Stomach (tissue), 8 donors: ENCODE measurements at regions not wholly inside any gene's neighbourhood (a gene's known extent, or its start where the extent isn't known, plus 50 kb on each side); places are given as distances from the start of the nearest gene placed in this dataset.

ENCODE experiments used
- DNase-seq, 2 donors: peaks; one replicate each; pipeline versions ENCODE4 v3.0.0 to v3.0.0-alpha.2; 2013 to 2019
- H3K27ac ChIP-seq, 5 donors: fragments of 200-600 bp in 4 of 5; sonication (generic) in 4 of 5; one replicate each; pipeline ENCODE4 v1.5.1; 2013 to 2019; ENCODE audit warnings: mild to moderate bottlenecking in 1 of 5, moderate library complexity in 1 of 5
- H3K27me3 ChIP-seq, 3 donors: fragments of 200-600 bp; sonication (generic); one replicate each; pipeline ENCODE4 v1.5.1; 2017 to 2019; ENCODE audit warnings: mixed run types in 1 of 3
- H3K36me3 ChIP-seq, 4 donors: fragments of 200-600 bp; sonication (generic); 1 replicate in 3 of 4; 2 replicates in 1 of 4; pipeline ENCODE4 v1.5.1; 2016 to 2019
- H3K4me1 ChIP-seq, 4 donors: fragments of 200-600 bp; sonication (generic); one replicate each; pipeline ENCODE4 v1.5.1; 2016 to 2019
- H3K4me3 ChIP-seq, 4 donors: fragments of 200-600 bp; sonication (generic) in 3 of 4; one replicate each; pipeline ENCODE4 v1.5.1; 2016 to 2019; ENCODE audit warnings: mild to moderate bottlenecking in 1 of 4
- H3K9me3 ChIP-seq, 4 donors: fragments of 200-600 bp; sonication (generic); one replicate each; pipeline ENCODE4 v1.5.1; 2016 to 2019
- CTCF ChIP-seq, 7 experiments: fragments of 450-650 bp in 4 of 7; fragments of 200-600 bp in 3 of 7; sonication (generic) in 3 of 7; IDR thresholded peaks; one replicate each; pipeline ENCODE4 v1.5.1; 2016 to 2019; ENCODE audit warnings: antibody characterized with exemption in 7 of 7, control low read depth in 2 of 7, mild to moderate bottlenecking in 1 of 7
- EP300 ChIP-seq: sonication (generic); formaldehyde crosslinking; IDR thresholded peaks from one replicate; pipeline ENCODE4 v1.6.1; 2017; ENCODE audit warnings: antibody characterized with exemption
- POLR2A ChIP-seq, 4 donors: fragments of 450-650 bp; IDR thresholded peaks; one replicate each; pipeline ENCODE4 v1.6.1; 2016; ENCODE audit warnings: antibody characterized with exemption in 4 of 4, control low read depth in 2 of 4, mild to moderate bottlenecking in 1 of 4, moderate library complexity in 1 of 4
- POLR2AphosphoS5 ChIP-seq, 3 donors: sonication (generic); formaldehyde crosslinking; IDR thresholded peaks; one replicate each; pipeline ENCODE4 v1.6.1; 2016; ENCODE audit warnings: antibody characterized with exemption in 3 of 3
- WGBS, 5 donors: extraction: QIAGEN DNeasy Blood & Tissue Kit in 3 of 5; methylation state at CpG; one replicate each; pipeline versions ENCODE4 v1.1.5 to v1.1.7; 2013 to 2018; 5-methylcytosine and 5-hydroxymethylcytosine counted together
- intact Hi-C: fragments of 100-400 bp; cut with DNase I; formaldehyde crosslinking; loops from one replicate; pipeline ENCODE4 v1.15.1; 2023; ENCODE audit warnings: low total_unique reads
- donor health status: healthy with polysubstance abuse.
- donor health status: Bipolar disorder and iron deficiency.
- donor health status: healthy.

GRCh38 chr18:62452280-62452831 is 70.5 kb upstream of the ZCCHC2 start:
- DNase-seq = no peak
- Histone ChIP-seq H3K4me1 (peaks cover 9 to 18% (median 11%) of the 10 kb centered on the region in 4 donors), H3K27me3 (peaks cover 0 to 7% (median 0%) of the 10 kb centered on the region in 3 donors), H3K9me3 (no peaks in the 10 kb centered on the region), H3K4me3 (no peak overlapping the region), H3K36me3 (no peaks in the 10 kb centered on the region), H3K27ac (no peak overlapping the region)
- intact Hi-C loops = loop anchor here (5.0 kb wide), 1 partner anchor 50 kb away; no protein-coding TSS in a partner anchor
- TF ChIP-seq POLR2AphosphoS5 (IDR thresholded peaks at IDR 0.05) = no peak
- TF ChIP-seq CTCF (IDR thresholded peaks at IDR 0.05) = no peak
- no peak for TF ChIP-seq POLR2A (IDR thresholded peaks at IDR 0.05)
- TF ChIP-seq EP300 = no peak
- 49 to 79% (median 71%) methylated on average over 5 of the region's 5 CpGs for WGBS, 5 donors

- 86 to 97% (median 91%) methylated on average over 3 of the region's 3 CpGs for WGBS, 5 donors
Measured at GRCh38 chr18:62453864-62454263, 69.0 kb upstream of the ZCCHC2 start.

GRCh38 chr18:62454527-62454926 is 68.3 kb upstream of the ZCCHC2 start:
- Histone ChIP-seq H3K4me3 (no peak overlapping the region), H3K4me1 (peaks cover 9 to 18% (median 11%) of the 10 kb centered on the region in 4 donors), H3K36me3 (no peaks in the 10 kb centered on the region), H3K27me3 (peaks cover 0 to 7% (median 0%) of the 10 kb centered on the region in 3 donors), H3K9me3 (no peaks in the 10 kb centered on the region), H3K27ac (no peak overlapping the region)
- TF ChIP-seq POLR2AphosphoS5 (IDR thresholded peaks at IDR 0.05) (no peak), POLR2A (IDR thresholded peaks at IDR 0.05) (no peak), CTCF (IDR thresholded peaks at IDR 0.05) (no peak)
- 88 to 96% (median 91%) methylated on average over 5 of the region's 5 CpGs for WGBS, 5 donors
- DNase-seq = no peak
- intact Hi-C loops = loop anchor here (5.0 kb wide), 1 partner anchor 52 kb away; no protein-coding TSS in a partner anchor

More at GRCh38 chr18:62453864-62454263, 69.0 kb upstream of the ZCCHC2 start:
- Histone ChIP-seq H3K27me3 (peaks cover 0 to 7% (median 0%) of the 10 kb centered on the region in 3 donors), H3K9me3 (no peaks in the 10 kb centered on the region), H3K36me3 (no peaks in the 10 kb centered on the region), H3K27ac (no peak overlapping the region), H3K4me1 (peaks cover 9 to 18% (median 11%) of the 10 kb centered on the region in 4 donors), H3K4me3 (no peak overlapping the region)
- TF ChIP-seq EP300 (no peak), CTCF (IDR thresholded peaks at IDR 0.05) (no peak), POLR2AphosphoS5 (IDR thresholded peaks at IDR 0.05) (no peak)
- intact Hi-C loops = loop anchor here (5.0 kb wide), 1 partner anchor 52 kb away; no protein-coding TSS in a partner anchor
- no peak for DNase-seq

- 63 to 74% (median 67%) methylated on average over 5 of the region's 5 CpGs for WGBS, 5 donors
- Histone ChIP-seq H3K27ac (no peak overlapping the region), H3K4me1 (peaks cover 9 to 18% (median 10%) of the 10 kb centered on the region in 4 donors), H3K4me3 (no peak overlapping the region), H3K36me3 (no peaks in the 10 kb centered on the region), H3K27me3 (peaks cover 0 to 7% (median 0%) of the 10 kb centered on the region in 3 donors), H3K9me3 (no peaks in the 10 kb centered on the region)
- TF ChIP-seq POLR2A (IDR thresholded peaks at IDR 0.05) (no peak), EP300 (no peak), POLR2AphosphoS5 (IDR thresholded peaks at IDR 0.05) (no peak), CTCF (IDR thresholded peaks at IDR 0.05) (no peak)
- no peak for DNase-seq
- intact Hi-C loops = no loop called here
Measured at GRCh38 chr18:62455222-62455621, 67.6 kb upstream of the ZCCHC2 start.
